GM18870 (cell line): ENCODE measurements at regions not wholly inside any gene's neighbourhood (a gene's known extent, or its start where the extent isn't known, plus 50 kb on each side); places are given as distances from the start of the nearest gene placed in this dataset.
"Not testable (repeated sequence)": the region's sequence is repeated elsewhere in the genome, so short reads cannot be mapped to it uniquely, and the experiment has no call there.

Source experiments
- ATAC-seq: cut with Tn5 transposase; IDR thresholded peaks from one replicate; pipeline ENCODE4 v1.9.1; 2021; ENCODE audit warnings: moderate library complexity; ENCODE audit not compliant: unreplicated experiment

DNA sequence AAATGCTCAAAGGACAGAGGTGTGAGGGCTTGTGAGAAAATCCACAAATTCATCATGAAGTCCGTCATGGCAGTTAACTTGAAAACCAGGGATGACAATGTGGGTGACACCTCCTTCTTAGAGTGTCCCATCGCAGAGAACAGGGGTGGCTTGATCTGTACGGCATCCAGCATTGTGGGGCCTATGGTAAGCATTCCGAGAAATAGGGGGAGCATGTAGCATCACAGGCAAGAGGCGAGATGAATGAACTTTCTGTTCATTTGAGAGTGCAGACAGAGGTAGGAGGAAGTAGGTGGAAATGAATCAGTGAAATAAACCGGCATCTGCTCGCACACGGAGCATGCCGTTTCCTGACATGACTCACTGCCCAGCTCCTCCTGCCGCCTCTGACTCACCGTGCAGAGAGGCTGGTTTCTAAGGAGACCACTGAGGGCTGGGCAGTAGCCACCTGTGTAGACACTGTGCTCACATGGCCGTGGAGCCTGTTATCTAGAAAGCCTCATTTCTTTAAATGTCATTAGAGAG, 339.0 kb downstream of the RFC3 start:
- peak; percentile 100 for ATAC-seq

DNA sequence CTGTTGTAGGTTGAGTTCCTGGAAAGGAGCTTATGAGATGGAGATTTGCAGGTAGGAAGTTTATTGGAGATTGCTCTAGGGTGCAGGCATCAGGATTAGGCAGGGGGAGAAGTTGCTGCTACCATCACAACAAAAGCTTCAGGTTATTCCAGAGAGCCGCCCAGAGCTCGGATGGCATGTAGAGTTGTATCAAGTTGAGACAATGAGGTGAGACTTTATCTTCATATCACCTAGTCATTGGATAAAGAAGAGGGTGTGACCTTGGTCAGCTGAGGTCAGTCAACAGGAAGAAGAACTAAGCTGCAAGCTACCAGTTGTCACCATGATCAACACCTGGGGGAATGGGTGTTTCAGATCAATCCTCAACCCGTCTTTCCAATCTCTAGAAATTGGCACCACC, 342.0 kb downstream of the RFC3 start:
- ATAC-seq, result no peak

DNA sequence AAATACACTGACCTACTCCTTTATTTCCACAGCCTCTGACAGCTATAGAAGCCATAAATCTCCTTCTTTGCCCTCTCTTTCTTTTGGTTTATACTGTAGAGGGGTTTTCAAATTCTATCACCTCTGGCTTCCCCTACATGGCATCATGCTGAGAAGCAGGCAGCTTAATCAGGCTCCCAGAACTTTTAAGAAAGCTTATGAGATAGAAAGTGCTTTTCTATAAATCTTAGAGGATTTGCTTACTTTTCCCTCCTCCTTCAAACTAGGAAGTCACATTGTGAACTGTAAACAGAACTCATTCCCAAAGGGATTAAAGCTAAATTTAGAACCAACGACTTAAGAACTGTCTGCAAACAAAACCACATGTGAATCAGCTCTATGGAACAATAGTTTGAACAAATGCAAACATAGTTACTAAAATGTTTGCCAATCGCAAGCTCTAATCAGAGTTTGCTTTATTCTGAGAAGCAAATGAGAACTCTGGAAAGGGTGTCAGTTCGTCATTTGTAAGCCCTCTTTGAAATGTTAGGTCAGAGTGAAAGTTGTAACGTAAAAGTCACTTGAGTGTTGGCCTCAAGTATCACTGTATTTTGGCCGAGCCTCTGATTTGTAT, 344.1 kb downstream of the RFC3 start:
- ATAC-seq, result no peak

DNA sequence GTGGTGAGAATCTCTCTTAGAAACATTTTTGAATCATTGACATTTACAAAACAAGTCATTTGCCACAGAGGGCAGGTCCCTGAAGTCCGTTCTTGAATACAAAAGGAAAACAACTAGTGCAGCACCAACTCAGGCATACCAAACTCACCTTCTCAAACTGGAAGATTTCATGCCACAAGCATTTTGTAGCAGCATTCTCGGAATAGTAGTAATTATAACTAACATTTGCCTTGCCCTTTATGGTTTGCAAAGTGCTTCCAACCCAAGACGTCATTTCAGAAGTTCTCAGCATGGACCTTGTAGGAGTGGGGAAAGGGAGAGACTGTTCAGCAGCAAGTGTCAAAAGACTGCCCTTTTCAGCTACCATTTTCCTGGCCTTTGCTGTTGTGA, 344.6 kb downstream of the RFC3 start:
- ATAC-seq, result no peak

DNA sequence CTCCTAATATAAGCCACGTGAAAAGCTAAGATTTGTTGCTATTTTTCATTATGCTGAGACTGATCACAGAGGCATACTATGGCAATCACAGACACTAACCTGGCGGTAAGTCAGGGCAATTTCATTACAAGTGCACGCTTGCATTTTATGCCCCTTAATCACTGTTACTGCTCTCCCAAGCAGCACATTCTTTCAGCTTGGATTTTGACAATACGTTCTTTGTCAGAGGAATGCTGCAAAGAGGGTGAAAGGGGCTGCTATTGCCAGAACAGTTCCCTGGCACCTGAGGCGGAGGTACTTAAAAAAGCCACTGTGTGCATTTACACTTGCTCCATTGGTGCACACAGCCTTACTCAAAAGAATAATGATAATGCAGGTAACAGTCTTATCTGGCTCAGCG, 346.6 kb downstream of the RFC3 start:
- ATAC-seq, result no peak

DNA sequence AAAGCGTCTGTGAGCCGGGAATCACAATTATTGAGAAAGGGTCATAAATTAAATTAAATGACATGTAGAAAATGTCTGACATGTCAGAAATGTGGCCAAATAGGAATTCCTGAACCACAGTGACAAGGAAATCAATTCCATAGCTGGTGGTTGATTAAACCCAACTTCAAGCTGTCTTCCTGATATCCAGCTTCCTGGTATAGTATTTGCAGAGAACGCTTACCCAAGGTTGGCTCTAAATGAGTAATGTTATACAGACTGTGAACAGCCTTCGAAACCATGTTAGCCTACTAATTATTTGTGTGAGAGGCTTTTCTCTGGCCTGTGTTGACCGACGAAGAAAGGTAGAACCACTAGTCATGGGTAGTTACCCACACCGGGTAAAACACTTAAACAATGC, 347.2 kb downstream of the RFC3 start:
- ATAC-seq, result no peak

DNA sequence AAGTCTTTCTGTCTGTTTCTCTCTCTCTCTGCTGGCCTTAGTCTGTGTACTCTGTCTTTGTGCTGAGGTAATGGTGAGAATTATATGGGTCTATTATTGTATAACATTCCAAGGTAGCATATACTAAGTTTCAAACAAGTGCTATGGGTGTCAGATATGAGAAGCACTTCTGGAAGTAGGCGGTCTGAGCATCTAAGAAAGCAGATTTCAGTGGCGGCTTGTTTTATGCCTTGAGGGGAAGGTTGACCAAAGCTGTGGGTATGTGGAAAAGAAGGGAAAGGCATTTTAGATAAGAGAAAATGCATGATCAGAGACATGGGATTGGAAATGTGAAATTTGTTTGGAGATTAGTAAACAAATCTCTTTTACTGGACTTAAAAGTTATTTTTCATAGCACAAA, 348.5 kb downstream of the RFC3 start:
- no peak for ATAC-seq

DNA sequence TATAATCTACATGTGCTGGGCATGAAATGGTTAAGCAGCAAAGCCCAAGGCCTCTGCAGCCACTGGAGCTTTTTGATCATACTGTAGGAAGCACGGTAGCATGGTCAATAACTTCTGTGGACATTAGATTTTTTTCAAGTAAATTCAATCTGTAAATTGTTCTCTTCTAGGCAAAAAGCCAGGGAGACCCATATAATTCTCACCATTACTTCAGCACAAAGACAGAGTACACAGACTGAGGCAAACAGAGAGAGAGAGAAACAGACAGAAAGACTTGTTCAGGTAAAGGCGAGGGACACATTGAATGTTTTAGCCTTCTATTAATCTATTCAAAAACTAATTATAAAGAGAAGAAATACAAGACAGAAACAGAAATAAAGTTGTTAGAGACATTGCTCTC, 349.4 kb downstream of the RFC3 start:
- no peak for ATAC-seq

DNA sequence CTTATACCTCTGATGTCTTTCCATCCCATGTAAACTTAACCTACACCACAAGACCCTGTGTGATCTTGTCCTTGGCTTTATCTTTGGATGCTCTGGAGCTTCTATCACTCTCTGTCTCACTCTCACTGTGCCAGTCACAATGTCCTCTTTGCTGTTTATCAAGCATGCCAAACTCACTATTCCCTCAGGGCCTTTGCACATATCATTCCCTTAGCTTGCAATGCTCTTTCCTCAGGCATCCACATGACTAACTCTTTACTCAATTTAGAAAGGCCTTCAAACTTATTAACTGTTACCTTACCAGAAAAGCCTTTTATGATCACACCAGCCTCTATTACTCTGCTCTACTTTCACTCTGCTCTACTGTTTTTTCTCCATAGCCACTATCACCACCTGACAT, 354.1 kb downstream of the RFC3 start:
- ATAC-seq, result no peak

DNA sequence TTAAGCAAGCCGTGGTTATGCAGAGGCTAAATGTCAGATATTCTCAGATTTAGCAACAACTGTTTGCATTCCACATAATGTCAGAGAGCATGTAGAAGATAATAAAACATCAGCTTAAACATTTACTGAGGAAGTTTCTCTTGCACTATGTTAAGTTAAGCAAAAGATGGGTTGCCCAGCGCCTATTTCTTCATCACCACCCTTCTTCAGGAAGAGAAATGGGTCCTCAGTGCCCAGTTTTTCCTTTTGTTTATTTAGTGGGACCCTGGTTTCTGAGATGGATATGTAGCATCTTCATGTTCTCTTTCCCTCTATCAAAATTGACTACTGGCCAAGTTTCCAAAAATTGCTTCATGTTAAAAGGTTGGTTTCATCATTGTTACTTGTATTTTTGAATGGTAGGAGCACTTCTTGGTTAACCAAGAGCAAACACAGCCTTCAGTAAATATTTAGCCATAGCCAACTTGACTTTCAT, 356.8 kb downstream of the RFC3 start:
- ATAC-seq, result no peak

DNA sequence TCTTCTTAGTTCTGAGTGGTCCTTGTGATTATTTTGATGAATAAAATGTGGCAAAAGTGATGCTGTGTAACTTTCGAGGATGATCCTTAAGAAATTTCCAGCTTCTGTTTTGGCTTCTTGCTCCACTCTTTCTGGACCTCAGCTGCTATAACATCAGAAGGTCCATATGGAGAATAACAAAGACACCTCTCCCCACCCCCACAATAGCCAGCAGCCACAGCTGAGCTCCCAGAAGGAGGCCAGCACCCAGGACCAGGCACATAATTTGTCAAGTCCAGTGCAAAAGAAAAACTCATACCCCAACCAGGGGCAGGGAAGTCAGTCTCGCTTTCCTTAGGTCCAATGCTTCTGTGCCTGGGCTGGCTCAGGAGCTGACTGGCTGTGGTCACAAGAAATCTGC, 357.6 kb downstream of the RFC3 start:
- no peak for ATAC-seq

DNA sequence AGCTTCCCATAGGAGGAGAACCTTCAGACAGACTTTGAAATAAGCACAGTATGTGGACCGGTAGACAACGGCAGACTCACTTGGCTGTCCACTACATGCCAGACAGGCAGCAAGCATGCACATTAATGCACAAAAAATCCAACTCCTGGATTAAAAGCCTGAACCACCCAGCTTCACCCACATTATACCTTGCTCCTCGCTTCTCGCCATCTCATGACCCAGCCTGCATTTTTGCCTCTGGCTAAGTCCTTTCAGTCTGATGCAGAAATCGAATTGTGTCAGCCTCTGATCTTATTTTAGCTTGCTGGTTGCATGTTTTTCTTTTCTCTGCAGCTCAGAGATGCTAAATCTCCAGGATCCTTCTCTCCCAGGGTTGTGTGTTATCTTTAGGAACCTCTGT, 358.7 kb downstream of the RFC3 start:
- no peak for ATAC-seq

DNA sequence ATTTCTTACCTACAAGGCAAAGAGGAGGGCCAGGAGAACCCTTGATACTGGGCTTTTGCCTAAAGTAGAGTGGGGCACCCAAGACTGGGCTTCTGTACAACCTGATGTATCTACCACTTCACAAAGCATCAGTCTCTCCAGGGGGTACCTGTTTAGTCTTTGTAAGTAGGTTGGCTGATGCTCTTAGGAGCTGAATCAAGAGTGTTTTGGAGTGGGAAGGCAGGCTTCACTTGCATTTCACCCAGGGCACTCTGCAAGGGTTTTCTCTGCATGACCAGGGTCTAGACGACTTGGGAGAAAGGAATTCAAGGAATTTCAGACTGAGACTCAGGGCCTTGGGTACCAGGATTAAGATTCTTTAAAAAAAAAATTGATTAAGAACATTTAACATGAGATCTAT, 361.5 kb downstream of the RFC3 start:
- ATAC-seq, result no peak

DNA sequence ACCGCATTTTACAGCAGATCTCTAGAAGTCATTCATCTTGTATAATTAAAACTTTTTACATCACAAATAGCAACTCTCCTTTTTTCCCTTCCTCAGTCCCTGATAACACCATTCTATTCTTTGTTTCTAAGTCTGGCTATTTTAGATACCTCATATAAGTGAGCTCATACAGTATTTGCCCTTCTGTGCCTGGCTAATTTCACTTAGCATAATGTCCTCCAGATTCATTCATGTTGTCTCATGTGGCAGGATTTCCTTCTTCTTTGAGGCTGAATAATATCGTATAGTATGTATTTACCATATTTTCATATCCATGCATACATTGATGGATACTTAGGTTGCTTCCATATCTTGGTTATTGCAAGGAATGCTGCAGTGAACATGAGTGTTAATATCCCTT, 362.0 kb downstream of the RFC3 start:
- no peak for ATAC-seq

DNA sequence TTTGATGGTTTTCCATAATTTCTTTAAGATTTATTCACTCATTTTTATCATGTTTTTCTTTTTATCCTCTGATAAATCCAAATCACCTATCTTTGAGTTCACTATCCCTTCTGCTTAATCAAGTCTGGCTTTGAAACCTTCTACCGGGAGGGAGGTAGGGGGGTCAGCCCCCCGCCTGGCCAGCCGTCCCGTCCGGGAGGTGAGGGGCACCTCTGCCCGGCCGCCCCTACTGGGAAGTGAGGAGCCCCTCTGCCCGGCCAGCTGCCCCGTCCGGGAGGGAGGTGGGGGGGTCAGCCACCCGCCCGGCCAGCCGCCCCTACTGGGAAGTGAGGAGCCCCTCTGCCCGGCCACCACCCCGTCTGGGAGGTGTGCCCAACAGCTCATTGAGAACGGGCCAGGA, 363.3 kb downstream of the RFC3 start:
- ATAC-seq, result not testable (repeated sequence)

DNA sequence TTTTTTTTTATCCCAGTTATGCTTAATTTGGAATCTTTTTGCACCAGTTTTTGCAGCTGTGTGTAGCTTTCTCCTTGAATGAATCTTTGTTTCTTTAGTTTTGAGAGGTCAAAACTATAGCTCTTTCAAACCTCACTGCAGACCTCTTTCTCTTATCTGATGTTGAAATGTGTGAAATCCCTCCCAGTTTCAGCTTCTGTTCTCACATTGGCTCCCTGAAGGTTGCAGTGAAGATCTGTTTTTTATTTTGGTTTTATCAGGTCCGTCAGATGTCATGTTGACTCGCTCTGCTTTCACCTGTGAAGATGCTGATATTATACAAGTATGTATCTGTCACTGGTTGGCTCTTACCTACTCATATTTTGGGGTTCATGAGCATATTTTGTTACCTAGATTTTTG, 372.0 kb downstream of the RFC3 start:
- ATAC-seq, result no peak

DNA sequence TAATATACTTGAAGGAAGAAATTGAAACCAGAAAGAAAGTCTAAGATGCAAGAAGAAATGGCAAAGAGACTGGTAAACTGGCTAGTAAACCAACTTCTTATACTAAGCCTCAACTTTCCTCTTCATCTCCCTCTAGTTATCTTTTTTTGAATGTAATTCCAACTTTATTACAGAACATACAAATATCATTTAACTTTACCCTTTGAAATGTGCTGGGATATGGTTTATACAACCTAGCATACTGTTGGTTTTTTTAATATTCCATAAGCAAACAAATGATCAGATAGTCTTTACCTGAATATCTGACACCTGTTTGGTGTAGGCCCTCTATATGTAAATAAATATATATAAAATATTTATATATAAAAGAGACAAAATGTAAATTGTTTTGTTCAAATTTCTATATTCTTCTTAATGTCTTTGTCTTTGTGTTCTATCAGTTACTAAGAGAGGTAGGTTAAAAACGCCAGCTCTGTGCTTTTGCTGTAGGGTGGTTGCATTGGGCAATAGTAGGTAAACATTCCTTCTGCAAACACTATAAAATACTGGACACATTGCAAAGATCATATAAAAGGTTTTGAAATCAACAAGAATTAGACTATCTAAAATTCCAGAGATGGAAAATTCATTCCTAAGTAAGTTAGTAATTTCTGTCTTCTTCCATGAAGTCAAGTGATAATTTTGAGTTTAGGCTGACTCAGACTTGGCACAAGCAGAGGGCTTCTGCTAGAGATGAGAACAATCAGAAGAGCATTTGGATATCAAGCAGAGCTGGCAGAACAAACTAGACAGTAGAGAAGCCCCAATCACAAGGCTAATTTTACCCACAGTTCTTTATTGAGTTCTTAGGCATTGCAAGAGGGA, 383.3 kb downstream of the RFC3 start:
- no peak for ATAC-seq

DNA sequence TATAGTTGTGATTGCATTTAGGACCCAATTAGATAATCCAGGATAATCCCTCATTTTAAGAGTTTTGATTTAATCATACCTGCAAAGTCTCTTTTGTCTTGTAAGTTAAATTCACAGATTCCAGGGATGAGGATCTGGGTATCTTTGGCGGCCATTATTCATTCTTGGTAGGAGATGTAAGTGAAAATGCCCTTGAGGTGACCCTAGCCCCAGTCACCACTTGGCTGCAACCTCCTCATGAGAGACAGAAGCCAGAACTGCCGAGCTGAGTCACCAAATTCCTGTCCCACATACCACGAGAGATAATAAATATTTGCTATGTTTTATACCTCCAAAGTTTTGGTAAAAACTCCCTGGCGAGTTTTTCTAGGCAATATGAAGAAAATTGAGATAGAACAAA, 389.4 kb downstream of the RFC3 start:
- no peak for ATAC-seq

DNA sequence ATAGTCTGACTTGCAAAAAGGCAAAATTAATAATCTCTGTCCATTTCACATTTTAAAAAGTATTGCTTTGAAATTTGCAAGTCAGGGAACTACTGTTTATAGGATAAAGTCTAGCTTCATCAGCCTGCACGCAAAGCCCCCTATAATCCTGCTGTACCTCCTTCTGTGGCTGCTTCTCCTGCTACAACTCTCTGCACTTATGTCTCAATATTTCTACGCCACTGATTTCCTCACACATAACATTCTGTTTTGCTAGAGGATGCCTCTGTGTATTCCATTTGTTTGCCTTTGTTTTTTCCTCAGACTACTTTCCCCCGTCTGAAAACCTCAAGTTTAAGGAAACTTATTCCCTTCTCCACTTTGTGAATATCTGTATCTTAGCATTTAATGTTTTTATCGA, 389.9 kb downstream of the RFC3 start:
- ATAC-seq, result no peak

DNA sequence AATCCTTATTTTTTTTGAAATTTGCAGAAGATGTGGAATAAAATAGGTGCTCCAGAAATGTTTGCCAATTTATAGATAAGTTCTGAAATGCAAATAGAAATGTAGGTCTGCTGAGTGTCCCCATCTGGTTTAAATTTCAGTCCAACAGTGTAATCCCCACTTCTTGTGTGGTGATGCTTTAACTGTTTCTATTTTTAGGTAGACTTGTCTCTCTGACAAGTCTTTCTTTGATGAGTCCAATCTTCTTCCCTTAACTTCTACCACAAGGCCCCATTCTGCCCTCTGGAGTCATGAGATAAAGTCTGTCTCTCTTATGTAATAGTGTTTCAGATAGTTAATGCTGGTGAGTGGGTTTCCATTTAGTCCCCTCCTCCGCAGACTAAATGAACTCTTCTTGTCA, 390.4 kb downstream of the RFC3 start:
- no peak for ATAC-seq

DNA sequence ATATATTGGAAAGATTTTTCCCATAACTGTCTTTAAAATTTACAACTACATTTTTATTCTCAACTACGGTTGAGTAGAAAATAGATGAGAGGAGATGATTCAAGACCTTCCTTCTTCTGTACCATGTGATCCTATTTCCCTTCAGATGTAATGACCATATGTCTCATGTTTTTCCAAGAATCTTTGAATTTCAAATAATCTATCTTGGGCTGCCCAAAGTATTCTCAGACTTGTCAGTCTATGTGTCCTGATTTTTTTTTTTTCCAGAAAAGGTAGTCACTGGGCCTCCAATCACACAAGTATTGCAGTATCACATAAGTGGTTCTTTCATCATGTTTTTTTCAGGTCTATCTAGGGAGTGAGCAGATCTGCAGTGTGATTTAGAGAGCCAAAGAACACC, 392.4 kb downstream of the RFC3 start:
- no peak for ATAC-seq

DNA sequence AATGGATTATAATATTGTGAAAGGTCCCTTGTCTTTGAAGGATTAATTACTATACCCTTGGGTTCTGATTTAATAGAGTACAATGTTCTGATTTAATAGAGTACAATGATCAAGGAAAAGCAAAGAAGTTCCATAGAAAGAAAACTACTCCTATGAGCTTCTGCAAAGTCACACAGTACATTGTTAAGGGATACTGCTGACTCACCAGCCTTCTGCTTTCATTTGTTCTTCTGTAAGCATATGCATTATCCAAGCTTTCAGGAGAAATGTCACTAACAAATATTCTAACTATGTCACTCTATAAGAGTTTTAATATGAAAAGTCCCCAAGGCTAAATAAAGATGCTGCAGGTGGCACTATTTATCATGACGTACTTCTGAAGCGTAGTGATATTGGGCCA, 396.7 kb downstream of the RFC3 start:
- no peak for ATAC-seq
